A172 (cell line): ENCODE measurements at regions not wholly inside any gene's neighbourhood (a gene's known extent, or its start where the extent isn't known, plus 50 kb on each side); places are given as distances from the start of the nearest gene placed in this dataset.
A peak's percentile ranks its signal among the peaks of the same experiment; 100 is the strongest.
"Not testable (repeated sequence)": the region's sequence is repeated elsewhere in the genome, so short reads cannot be mapped to it uniquely, and the experiment has no call there.

ENCODE experiments used
- DNase-seq: peaks from one replicate; pipeline ENCODE4 v3.0.0-alpha.2; 2015; ENCODE audit warnings: low spot score

GRCh38 chr4:166153548-166153947 lies 280.5 kb downstream of the TLL1 start:
- DNase-seq: no peak

- no peak for DNase-seq
Observed at GRCh38 chr4:166162327-166162726, 289.3 kb downstream of the TLL1 start.

GRCh38 chr4:166165829-166166420 lies 292.9 kb downstream of the TLL1 start:
- DNase-seq: peak; percentile 76

GRCh38 chr4:166169111-166169510 lies 296.1 kb downstream of the TLL1 start:
- DNase-seq: peak; percentile 7

- no peak for DNase-seq
Observed at GRCh38 chr4:166172619-166173018, 299.6 kb downstream of the TLL1 start.

- DNase-seq: peak; percentile 71
Observed at GRCh38 chr4:166174717-166175490, 301.9 kb downstream of the TLL1 start.

- DNase-seq: no peak
Observed at GRCh38 chr4:166182145-166182544, 309.1 kb downstream of the TLL1 start.

- DNase-seq: no peak
Observed at GRCh38 chr4:166195101-166195500, 322.1 kb downstream of the TLL1 start.

GRCh38 chr4:166197166-166197565 lies 324.1 kb downstream of the TLL1 start:
- no peak for DNase-seq

- peak; percentile 70 for DNase-seq
Observed at GRCh38 chr4:166198041-166198440, 325.0 kb downstream of the TLL1 start.

- no peak for DNase-seq
Observed at GRCh38 chr4:166198516-166199310, 325.7 kb downstream of the TLL1 start.

GRCh38 chr4:166202991-166203390 lies 330.0 kb downstream of the TLL1 start:
- DNase-seq: no peak

- not testable (repeated sequence) for DNase-seq
Observed at GRCh38 chr4:166212326-166212725, 339.3 kb downstream of the TLL1 start.

GRCh38 chr4:166222271-166222670 lies 349.2 kb downstream of the TLL1 start:
- no peak for DNase-seq

- DNase-seq: no peak
Observed at GRCh38 chr4:166228112-166228511, 355.1 kb downstream of the TLL1 start.

- DNase-seq: no peak
Observed at GRCh38 chr4:166229799-166230198, 356.8 kb downstream of the TLL1 start.

- no peak for DNase-seq
Observed at GRCh38 chr4:166230841-166231240, 357.8 kb downstream of the TLL1 start.

GRCh38 chr4:166239354-166239753 lies 366.3 kb downstream of the TLL1 start:
- DNase-seq: no peak

- peak; percentile 16 for DNase-seq
Observed at GRCh38 chr4:166252487-166253402, 379.7 kb downstream of the TLL1 start.

GRCh38 chr4:166257276-166257675 lies 384.2 kb downstream of the TLL1 start:
- no peak for DNase-seq

GRCh38 chr4:166257891-166258290 lies 384.9 kb downstream of the TLL1 start:
- DNase-seq: no peak

- DNase-seq: no peak
Observed at GRCh38 chr4:166259081-166259480, 386.0 kb downstream of the TLL1 start.
